SK-N-SH treated with all-trans-retinoic acid at 6 μM for 48 hours (cell line): ENCODE measurements at regions not wholly inside any gene's neighbourhood (a gene's known extent, or its start where the extent isn't known, plus 50 kb on each side); places are given as distances from the start of the nearest gene placed in this dataset.

ENCODE experiments used
- ATAC-seq: fragments of 200-7000 bp; cut with Tn5 transposase; 3 replicates; pipeline ENCODE4 v1.9.1; 2020; ENCODE audit warnings: mild to moderate bottlenecking, moderate library complexity
- ARNTL ChIP-seq: fragments of 450-650 bp; formaldehyde crosslinking; IDR thresholded peaks from 2 replicates; pipeline ENCODE4 v1.5.0; 2020; ENCODE audit warnings: low read depth, mild to moderate bottlenecking, moderate library complexity, borderline replicate concordance
- BACH2 ChIP-seq: fragments of 250-450 bp; sonication (Bioruptor Pico); IDR thresholded peaks from 2 replicates; pipeline ENCODE4 v1.9.0; 2021; ENCODE audit warnings: mild to moderate bottlenecking, borderline replicate concordance
- CSDC2 ChIP-seq: fragments of 250-450 bp; sonication (Bioruptor Pico); IDR thresholded peaks from 2 replicates; pipeline ENCODE4 v1.5.0; 2020; ENCODE audit warnings: mild to moderate bottlenecking, moderate library complexity
- CSRNP3 ChIP-seq: fragments of 250-450 bp; sonication (Bioruptor Pico); IDR thresholded peaks from 2 replicates; pipeline ENCODE4 v1.5.1; 2021; ENCODE audit warnings: mild to moderate bottlenecking, moderate library complexity
- ESRRG ChIP-seq: fragments of 250-450 bp; sonication (Bioruptor Pico); IDR thresholded peaks from 2 replicates; pipeline ENCODE4 v1.6.1; 2021; ENCODE audit warnings: mild to moderate bottlenecking
- GLIS3 ChIP-seq: fragments of 250-450 bp; sonication (Bioruptor Pico); IDR thresholded peaks from 2 replicates; pipeline ENCODE4 v1.5.0; 2020; ENCODE audit warnings: mild to moderate bottlenecking, moderate library complexity
- ISL1 ChIP-seq: fragments of 250-450 bp; sonication (Bioruptor Pico); IDR thresholded peaks from 2 replicates; pipeline ENCODE4 v2.1.2; 2022; ENCODE audit warnings: mild to moderate bottlenecking, moderate library complexity
- OSR1 ChIP-seq: fragments of 250-450 bp; sonication (Bioruptor Pico); IDR thresholded peaks from 2 replicates; pipeline ENCODE4 v1.8.0; 2022; ENCODE audit warnings: moderate library complexity, mild to moderate bottlenecking, inconsistent platforms
- PATZ1 ChIP-seq: fragments of 250-450 bp; sonication (Bioruptor Pico); IDR thresholded peaks from 2 replicates; pipeline ENCODE4 v1.8.0; 2020; ENCODE audit warnings: mild to moderate bottlenecking, moderate library complexity, borderline replicate concordance
- PPARA ChIP-seq: fragments of 250-450 bp; sonication (Bioruptor Pico); IDR thresholded peaks from 2 replicates; pipeline ENCODE4 v1.5.0; 2020; ENCODE audit warnings: mild to moderate bottlenecking, borderline replicate concordance
- TCF4 ChIP-seq: fragments of 250-450 bp; sonication (Bioruptor Pico); IDR thresholded peaks from 2 replicates; pipeline ENCODE4 v1.8.0; 2021; ENCODE audit warnings: mild to moderate bottlenecking, moderate library complexity, borderline replicate concordance
- TOX ChIP-seq: fragments of 250-450 bp; sonication (Bioruptor Pico); IDR thresholded peaks from 2 replicates; pipeline ENCODE4 v1.8.0; 2021; ENCODE audit warnings: mild to moderate bottlenecking, moderate library complexity, borderline replicate concordance
- TSHZ2 ChIP-seq: fragments of 250-450 bp; sonication (Bioruptor Pico); IDR thresholded peaks from 2 replicates; pipeline ENCODE4 v1.5.0; 2020; ENCODE audit warnings: mild to moderate bottlenecking, moderate library complexity
- ZC3H10 ChIP-seq: fragments of 250-450 bp; sonication (Bioruptor Pico); IDR thresholded peaks from 2 replicates; pipeline ENCODE4 v1.5.1; 2021; ENCODE audit warnings: mild to moderate bottlenecking, moderate library complexity
- ZFP3 ChIP-seq: fragments of 250-450 bp; sonication (Bioruptor Pico); IDR thresholded peaks from 2 replicates; pipeline ENCODE4 v1.5.0; 2020; ENCODE audit warnings: mild to moderate bottlenecking, moderate library complexity
- ZFP30 ChIP-seq: fragments of 450-650 bp; formaldehyde crosslinking; IDR thresholded peaks from 2 replicates; pipeline ENCODE4 v1.5.0; 2022; ENCODE audit warnings: mild to moderate bottlenecking, moderate library complexity
- ZNF565 ChIP-seq: fragments of 450-650 bp; formaldehyde crosslinking; conservative IDR thresholded peaks from 2 replicates; pipeline ENCODE4 v1.5.0; 2020; ENCODE audit warnings: low read depth, mild to moderate bottlenecking, moderate library complexity
- ZNF70 ChIP-seq: fragments of 450-650 bp; formaldehyde crosslinking; IDR thresholded peaks from 2 replicates; pipeline ENCODE4 v1.5.0; 2020; ENCODE audit warnings: mild to moderate bottlenecking, moderate library complexity
- ZNF8 ChIP-seq: fragments of 450-650 bp; formaldehyde crosslinking; IDR thresholded peaks from 2 replicates; pipeline ENCODE4 v1.5.0; 2020; ENCODE audit warnings: mild to moderate bottlenecking, moderate library complexity

- ATAC-seq = no peak
Measured at GRCh38 chr10:76624470-76624869, 1013.1 kb downstream of the KCNMA1 start.

GRCh38 chr10:76621886-76622620, 1015.6 kb downstream of the KCNMA1 start:
- ATAC-seq = no peak
- TF ChIP-seq OSR1 (CRISPR knock-in tag) (no peak), ZC3H10 (CRISPR knock-in tag) (no peak), PPARA (CRISPR knock-in tag) (no peak), ZNF70 (CRISPR knock-in tag) (no peak), ZFP30 (CRISPR knock-in tag) (no peak), GLIS3 (CRISPR knock-in tag) (no peak), TOX (no peak), ZNF8 (CRISPR knock-in tag) (no peak), TCF4 (CRISPR knock-in tag) (no peak), CSRNP3 (no peak), ZFP3 (CRISPR knock-in tag) (no peak), ISL1 (no peak), ARNTL (CRISPR knock-in tag) (no peak), CSDC2 (CRISPR knock-in tag) (no peak), TSHZ2 (CRISPR knock-in tag) (no peak)

More at GRCh38 chr10:76624470-76624869, 1013.1 kb downstream of the KCNMA1 start:
- no peak for TF ChIP-seq CSRNP3
- TF ChIP-seq PATZ1 (CRISPR knock-in tag) = no peak
- TF ChIP-seq TSHZ2 (CRISPR knock-in tag) = no peak
- no peak for TF ChIP-seq ISL1
- no peak for TF ChIP-seq ZNF70 (CRISPR knock-in tag)
- no peak for TF ChIP-seq TOX
- no peak for TF ChIP-seq BACH2 (CRISPR knock-in tag)
- no peak for TF ChIP-seq ZFP3 (CRISPR knock-in tag)
- TF ChIP-seq GLIS3 (CRISPR knock-in tag) = no peak
- no peak for TF ChIP-seq TCF4 (CRISPR knock-in tag)
- TF ChIP-seq ZNF8 (CRISPR knock-in tag) = no peak
- TF ChIP-seq ARNTL (CRISPR knock-in tag) = no peak
- TF ChIP-seq ZFP30 (CRISPR knock-in tag) = no peak
- no peak for TF ChIP-seq ESRRG
- TF ChIP-seq CSDC2 (CRISPR knock-in tag) = no peak
- no peak for TF ChIP-seq ZNF565
- no peak for TF ChIP-seq ZC3H10 (CRISPR knock-in tag)
